ENCODE measurements at regions not wholly inside any gene's neighbourhood (a gene's known extent, or its start where the extent isn't known, plus 50 kb on each side); places are given as distances from the start of the nearest gene placed in this dataset.
"Not testable (repeated sequence)": the region's sequence is repeated elsewhere in the genome, so short reads cannot be mapped to it uniquely, and the experiment has no call there.

DNA sequence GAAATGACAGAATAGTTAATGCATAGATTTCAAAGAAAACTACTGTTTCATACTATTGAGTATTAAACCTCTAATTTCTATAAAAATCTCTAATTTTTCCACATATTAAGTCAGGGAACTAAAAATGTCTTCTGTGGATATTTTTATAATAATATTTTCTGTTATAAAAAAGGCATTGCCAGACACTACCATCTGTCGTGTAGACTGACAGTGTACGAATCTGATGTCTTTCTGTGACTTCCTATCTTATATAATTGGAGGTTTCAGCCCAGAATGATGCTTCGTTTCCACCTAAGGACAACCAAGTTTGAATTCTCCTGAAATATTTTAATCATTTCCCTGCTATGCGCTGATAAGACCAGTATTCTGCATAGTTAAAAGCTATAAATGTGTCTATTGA is 456.6 kb upstream of the ARRDC3 start:
- Mint-ChIP-seq H3K9me3 (no peaks in the 10 kb centered on the region), H3K27me3 (ENCODE audit: low read depth) (no peaks in the 10 kb centered on the region), H3K4me1 (ENCODE audit: low read depth) (no peaks in the 10 kb centered on the region), H3K36me3 (ENCODE audit: insufficient read depth) (no peaks in the 10 kb centered on the region), H3K4me3 (no peak overlapping the region)
- no peak for ATAC-seq
- DNase-seq: no peak

DNA sequence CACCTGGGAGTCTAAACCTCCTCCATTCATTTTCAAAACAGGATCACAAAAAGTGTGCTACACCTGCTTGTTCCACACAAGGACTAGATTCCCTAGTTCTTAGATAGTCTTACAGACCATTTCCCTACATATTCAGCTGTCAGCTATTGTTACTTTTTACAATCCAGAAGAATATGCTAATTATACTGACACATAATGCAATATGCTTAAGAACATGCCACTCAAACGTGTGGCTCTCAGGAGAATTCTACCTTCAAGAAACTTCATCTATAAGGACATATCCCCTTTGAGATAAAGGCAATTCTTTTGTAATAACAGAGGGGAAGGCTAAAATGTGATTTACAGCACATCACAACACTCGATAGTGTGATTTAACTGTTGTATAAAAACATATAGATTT is 456.1 kb upstream of the ARRDC3 start:
- Mint-ChIP-seq H3K27me3 (ENCODE audit: low read depth) (no peaks in the 10 kb centered on the region), H3K4me3 (no peak overlapping the region), H3K36me3 (ENCODE audit: insufficient read depth) (no peaks in the 10 kb centered on the region), H3K9me3 (no peaks in the 10 kb centered on the region), H3K4me1 (ENCODE audit: low read depth) (no peaks in the 10 kb centered on the region)
- ATAC-seq (no peak), DNase-seq (no peak)

DNA sequence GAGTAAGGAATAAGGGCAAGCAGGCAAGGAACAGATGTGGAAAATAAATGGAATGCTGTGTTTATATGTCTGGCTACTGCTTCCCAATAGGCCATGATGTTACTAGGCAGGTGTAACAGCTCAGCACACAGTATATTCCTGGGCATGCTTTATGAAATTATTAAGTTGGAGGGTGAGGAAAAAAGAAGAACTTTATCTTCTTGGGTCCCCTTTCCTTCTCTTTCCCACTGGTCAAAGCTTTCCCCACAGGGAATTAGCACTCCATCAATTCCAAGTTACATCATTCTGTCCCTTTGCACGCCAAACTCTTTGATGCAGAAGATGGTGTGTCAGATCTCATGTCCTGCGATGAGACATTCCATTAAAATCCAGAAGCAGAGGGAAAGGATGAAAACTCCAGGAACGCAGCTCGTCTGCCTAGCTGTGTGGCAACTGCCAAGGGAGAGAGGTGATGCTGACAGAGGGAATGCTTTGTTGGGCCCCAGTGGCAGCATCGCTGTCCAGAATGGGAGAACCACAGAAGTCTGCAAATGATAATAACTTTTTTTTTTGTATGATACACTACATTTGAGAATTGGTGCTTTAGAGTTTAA is 447.3 kb upstream of the ARRDC3 start:
- Mint-ChIP-seq H3K4me1 (ENCODE audit: low read depth) (no peaks in the 10 kb centered on the region), H3K4me3 (no peak overlapping the region), H3K9me3 (no peaks in the 10 kb centered on the region), H3K36me3 (ENCODE audit: insufficient read depth) (no peaks in the 10 kb centered on the region), H3K27me3 (ENCODE audit: low read depth) (no peaks in the 10 kb centered on the region)
- ATAC-seq: no peak
- DNase-seq: no peak

DNA sequence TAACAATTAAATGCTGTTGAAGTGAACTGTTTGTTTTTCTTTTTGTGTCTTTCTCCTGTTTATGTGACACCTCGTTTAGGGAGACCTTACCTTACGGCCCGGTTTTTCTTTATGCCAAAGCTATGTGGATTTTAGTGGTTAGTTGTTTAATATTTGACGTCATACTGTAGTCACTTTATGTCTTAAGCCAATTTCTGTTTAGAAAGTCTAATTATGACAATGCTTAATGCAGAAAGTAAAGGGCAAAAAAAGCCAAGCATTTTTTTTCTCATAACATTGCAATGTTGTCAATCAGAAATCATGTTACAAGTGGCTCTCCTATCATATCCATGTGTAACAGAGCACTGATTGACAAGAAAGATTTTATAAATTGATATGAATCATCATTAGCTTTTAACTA is 442.5 kb upstream of the ARRDC3 start:
- no peaks in the 10 kb centered on the region for H3K4me1 Mint-ChIP-seq (ENCODE audit: low read depth)
- DNase-seq: no peak
- H3K9me3 Mint-ChIP-seq: no peaks in the 10 kb centered on the region
- no peak overlapping the region for H3K4me3 Mint-ChIP-seq
- no peaks in the 10 kb centered on the region for H3K27me3 Mint-ChIP-seq (ENCODE audit: low read depth)
- no peak for ATAC-seq
- H3K36me3 Mint-ChIP-seq (ENCODE audit: insufficient read depth): no peaks in the 10 kb centered on the region

DNA sequence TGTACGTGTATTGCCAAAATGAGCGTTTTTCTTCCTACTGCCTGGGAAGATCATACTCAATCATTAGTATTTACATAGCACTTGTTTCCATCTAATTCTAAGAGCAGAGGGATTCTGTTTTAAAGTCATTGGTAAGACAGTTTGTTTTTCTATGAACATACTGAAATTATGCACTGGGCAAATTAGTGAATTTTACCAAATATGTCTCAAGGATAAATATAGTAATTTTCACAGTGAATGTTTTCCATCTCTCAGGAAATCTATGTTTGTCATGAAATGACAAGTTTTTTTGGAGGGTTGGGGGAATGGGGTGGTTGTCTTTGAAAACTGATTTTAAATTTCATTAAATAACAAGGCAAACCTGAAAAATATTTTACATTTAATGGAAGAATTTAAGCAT is 441.3 kb upstream of the ARRDC3 start:
- Mint-ChIP-seq H3K4me3 (no peak overlapping the region), H3K9me3 (peaks cover 4% of the 10 kb centered on the region), H3K36me3 (ENCODE audit: insufficient read depth) (no peaks in the 10 kb centered on the region), H3K4me1 (ENCODE audit: low read depth) (no peaks in the 10 kb centered on the region), H3K27me3 (ENCODE audit: low read depth) (no peaks in the 10 kb centered on the region)
- no peak for ATAC-seq
- no peak for DNase-seq

DNA sequence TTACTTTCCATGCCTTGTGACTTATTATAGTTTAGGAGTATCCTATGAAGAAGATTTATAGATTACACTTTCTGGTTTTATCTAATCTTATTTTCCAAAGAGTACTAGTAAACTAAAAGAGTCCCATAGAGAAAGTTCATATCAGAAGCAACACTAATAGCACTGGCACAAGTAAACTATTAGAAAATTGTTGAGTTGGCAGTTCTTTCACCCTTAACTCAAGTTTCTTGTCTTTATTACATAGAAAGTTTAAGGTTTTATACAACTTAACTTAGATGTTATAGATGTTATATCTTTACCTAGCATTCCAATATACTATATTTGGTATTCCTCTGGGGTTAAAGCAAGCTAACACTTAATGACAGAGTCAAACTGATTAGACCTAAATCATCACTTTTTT is 437.8 kb upstream of the ARRDC3 start:
- Mint-ChIP-seq H3K4me1 (ENCODE audit: low read depth) (no peaks in the 10 kb centered on the region), H3K4me3 (no peak overlapping the region), H3K9me3 (peaks cover 4% of the 10 kb centered on the region), H3K27me3 (ENCODE audit: low read depth) (no peaks in the 10 kb centered on the region), H3K36me3 (ENCODE audit: insufficient read depth) (no peaks in the 10 kb centered on the region)
- DNase-seq: no peak
- no peak for ATAC-seq

DNA sequence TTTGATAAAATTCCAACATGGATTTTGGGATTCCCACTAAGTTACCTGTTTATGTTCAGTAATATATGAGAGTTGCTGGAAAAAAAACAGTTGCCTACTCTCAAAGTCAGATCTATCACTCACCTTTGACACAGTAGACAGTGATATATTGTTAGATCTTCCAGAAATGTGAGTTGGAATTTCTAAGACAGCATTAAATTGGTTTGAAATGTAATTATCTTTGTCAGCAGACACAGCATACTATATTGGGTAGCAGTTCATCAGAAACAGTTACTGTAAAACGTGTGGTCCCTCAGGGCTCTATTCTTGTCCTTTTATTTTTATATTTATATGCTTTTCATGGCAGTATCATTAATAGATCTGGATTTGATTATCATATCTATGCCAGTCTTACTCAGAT is 433.6 kb upstream of the ARRDC3 start:
- Mint-ChIP-seq H3K36me3 (ENCODE audit: insufficient read depth) (no peaks in the 10 kb centered on the region), H3K27me3 (ENCODE audit: low read depth) (no peaks in the 10 kb centered on the region), H3K9me3 (peaks cover 8% of the 10 kb centered on the region), H3K4me3 (no peak overlapping the region), H3K4me1 (ENCODE audit: low read depth) (no peaks in the 10 kb centered on the region)
- DNase-seq (no peak), ATAC-seq (no peak)

DNA sequence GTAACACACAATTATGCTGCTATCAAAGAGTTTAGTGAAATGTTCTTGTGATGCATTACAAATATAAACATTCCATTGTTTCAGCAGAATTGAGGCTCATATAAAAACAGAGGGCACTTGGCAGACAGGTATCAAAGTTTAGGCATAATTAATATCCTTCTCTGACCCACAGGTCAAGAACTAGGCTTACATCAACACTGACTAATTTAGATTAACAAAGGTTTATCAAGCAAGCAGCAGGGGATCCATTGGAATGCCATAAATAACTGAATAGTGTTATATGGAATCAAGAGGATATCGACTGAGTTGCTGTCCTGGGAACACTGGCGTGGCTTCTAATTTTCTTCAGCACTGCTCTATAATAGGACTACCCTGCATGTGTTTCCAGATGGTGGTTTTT is 414.5 kb upstream of the ARRDC3 start:
- no peaks in the 10 kb centered on the region for H3K36me3 Mint-ChIP-seq (ENCODE audit: insufficient read depth)
- H3K4me3 Mint-ChIP-seq: no peak overlapping the region
- no peak for DNase-seq
- H3K4me1 Mint-ChIP-seq (ENCODE audit: low read depth): no peaks in the 10 kb centered on the region
- no peak for ATAC-seq
- H3K9me3 Mint-ChIP-seq: peaks cover 8% of the 10 kb centered on the region
- no peaks in the 10 kb centered on the region for H3K27me3 Mint-ChIP-seq (ENCODE audit: low read depth)

DNA sequence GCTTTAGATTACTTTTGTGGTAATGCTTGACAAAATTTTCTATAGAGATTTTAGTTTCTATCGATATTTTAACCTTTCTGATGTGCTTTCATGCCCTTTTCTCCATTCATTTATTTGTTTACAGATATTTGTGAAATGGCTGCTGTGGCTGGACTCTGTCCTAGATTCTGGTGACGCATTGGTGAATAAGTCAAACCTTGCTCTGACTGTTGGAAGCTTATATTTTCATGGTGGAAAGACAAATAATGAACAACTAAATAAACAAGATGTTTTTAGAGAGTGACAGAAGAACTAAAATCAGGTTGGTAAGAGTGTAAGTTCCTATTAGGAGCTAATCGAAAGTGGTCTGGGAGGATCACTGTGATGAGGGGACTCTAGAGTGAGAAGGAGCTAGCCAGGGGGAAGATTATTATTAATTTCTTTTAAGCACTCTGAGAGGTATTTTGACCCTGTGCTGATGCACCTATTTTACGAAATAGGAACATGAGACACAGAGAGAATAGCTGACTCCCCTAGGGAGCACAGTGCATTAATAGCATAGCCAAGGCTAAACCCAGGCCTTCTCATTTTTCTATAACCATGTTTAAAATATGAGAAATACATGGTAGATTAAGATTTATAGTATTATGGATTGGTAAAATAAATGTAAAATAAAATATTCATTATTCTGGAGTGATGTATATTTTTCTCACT is 411.9 kb upstream of the ARRDC3 start:
- Mint-ChIP-seq H3K36me3 (ENCODE audit: insufficient read depth) (no peaks in the 10 kb centered on the region), H3K4me1 (ENCODE audit: low read depth) (no peaks in the 10 kb centered on the region), H3K27me3 (ENCODE audit: low read depth) (no peaks in the 10 kb centered on the region), H3K9me3 (peaks cover 3% of the 10 kb centered on the region), H3K4me3 (no peak overlapping the region)
- ATAC-seq (no peak), DNase-seq (no peak)

DNA sequence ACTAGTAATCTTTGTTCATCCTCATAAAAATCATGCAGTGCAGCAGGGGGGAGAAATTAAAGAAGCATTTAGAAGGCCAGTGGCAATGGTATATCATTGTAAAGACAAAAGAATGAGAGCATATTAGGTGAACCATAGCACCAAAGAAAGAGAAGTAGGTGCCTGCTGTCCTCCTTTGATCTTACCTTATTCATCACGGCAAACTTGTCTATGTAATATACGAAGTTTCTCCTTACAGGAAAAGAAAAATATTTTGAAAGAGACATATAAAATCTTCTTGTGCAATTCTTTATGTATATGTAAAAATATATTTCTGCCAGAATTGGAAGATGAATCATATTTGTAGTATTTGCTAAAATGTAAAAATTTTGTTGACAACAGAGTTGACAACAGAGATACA is 411.3 kb upstream of the ARRDC3 start:
- no peak for ATAC-seq
- no peaks in the 10 kb centered on the region for H3K36me3 Mint-ChIP-seq (ENCODE audit: insufficient read depth)
- no peaks in the 10 kb centered on the region for H3K27me3 Mint-ChIP-seq (ENCODE audit: low read depth)
- DNase-seq: no peak
- no peak overlapping the region for H3K4me3 Mint-ChIP-seq
- no peaks in the 10 kb centered on the region for H3K4me1 Mint-ChIP-seq (ENCODE audit: low read depth)
- peaks cover 3% of the 10 kb centered on the region for H3K9me3 Mint-ChIP-seq

DNA sequence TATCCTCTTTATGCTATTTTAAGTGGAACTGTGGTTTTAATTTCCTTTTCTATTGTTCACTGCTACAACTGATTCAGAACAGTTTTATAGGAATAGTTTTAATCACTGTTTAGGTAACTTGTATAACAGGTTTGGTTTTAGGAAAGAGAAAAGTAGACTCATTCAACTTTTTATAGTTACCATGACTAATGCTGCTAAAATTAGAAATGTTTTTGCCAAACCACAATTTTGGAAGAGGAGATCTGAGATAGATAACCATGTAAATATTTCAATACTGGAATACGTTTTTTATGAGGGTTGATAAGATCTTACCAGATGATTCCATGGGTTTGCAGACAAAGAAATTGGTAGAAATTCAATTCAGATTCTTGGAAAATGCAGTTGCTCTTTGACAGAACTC is 404.6 kb upstream of the ARRDC3 start:
- Mint-ChIP-seq H3K36me3 (ENCODE audit: insufficient read depth) (no peaks in the 10 kb centered on the region), H3K9me3 (peaks cover 7% of the 10 kb centered on the region), H3K4me1 (ENCODE audit: low read depth) (no peaks in the 10 kb centered on the region), H3K27me3 (ENCODE audit: low read depth) (no peaks in the 10 kb centered on the region), H3K4me3 (no peak overlapping the region)
- ATAC-seq: no peak
- no peak for DNase-seq

DNA sequence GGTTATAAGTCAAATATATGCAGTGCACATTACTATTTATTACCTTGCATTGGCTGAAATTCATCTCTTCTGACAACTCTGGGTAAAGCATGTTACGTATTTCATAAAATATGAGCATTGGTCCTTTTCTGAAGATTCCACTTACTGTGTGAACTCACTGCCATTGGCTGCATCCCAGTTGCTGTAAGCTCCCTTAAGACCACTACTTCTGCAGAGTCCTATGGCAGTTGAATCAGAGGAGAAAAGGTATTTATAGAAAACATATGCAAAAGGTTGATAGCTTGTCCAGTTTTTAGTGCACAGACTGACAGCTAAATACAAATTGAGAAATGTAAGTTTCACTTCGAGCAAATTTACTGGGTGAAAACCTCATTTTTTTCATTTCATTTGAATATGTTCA is 394.6 kb upstream of the ARRDC3 start:
- DNase-seq (no peak), ATAC-seq (no peak)
- H3K4me1 Mint-ChIP-seq (ENCODE audit: low read depth): no peaks in the 10 kb centered on the region
- H3K4me3 Mint-ChIP-seq: no peak overlapping the region
- no peaks in the 10 kb centered on the region for H3K27me3 Mint-ChIP-seq (ENCODE audit: low read depth)
- no peaks in the 10 kb centered on the region for H3K36me3 Mint-ChIP-seq (ENCODE audit: insufficient read depth)
- peaks cover 5% of the 10 kb centered on the region for H3K9me3 Mint-ChIP-seq

DNA sequence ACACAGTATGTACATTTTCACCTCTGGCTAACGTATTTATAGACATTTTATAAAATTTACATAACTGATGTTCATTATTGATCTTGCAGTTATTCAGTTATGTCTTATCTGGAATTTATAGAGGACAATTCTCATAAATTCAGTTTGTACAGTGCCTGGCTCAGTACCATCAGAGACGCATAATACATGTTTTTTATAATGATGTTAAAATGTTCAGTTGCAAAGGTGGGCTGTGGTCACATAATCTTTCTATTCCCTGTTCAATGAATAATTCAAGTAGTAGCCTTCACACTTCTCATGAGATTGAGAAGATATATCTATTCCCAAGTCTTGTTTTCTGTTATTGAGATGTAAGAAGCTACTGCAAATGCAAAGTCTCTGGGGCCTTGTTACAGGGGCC is 393.1 kb upstream of the ARRDC3 start:
- H3K4me3 Mint-ChIP-seq: no peak overlapping the region
- H3K27me3 Mint-ChIP-seq (ENCODE audit: low read depth): no peaks in the 10 kb centered on the region
- no peaks in the 10 kb centered on the region for H3K36me3 Mint-ChIP-seq (ENCODE audit: insufficient read depth)
- H3K4me1 Mint-ChIP-seq (ENCODE audit: low read depth): no peaks in the 10 kb centered on the region
- H3K9me3 Mint-ChIP-seq: peaks cover 5% of the 10 kb centered on the region
- DNase-seq (no peak), ATAC-seq (no peak)

DNA sequence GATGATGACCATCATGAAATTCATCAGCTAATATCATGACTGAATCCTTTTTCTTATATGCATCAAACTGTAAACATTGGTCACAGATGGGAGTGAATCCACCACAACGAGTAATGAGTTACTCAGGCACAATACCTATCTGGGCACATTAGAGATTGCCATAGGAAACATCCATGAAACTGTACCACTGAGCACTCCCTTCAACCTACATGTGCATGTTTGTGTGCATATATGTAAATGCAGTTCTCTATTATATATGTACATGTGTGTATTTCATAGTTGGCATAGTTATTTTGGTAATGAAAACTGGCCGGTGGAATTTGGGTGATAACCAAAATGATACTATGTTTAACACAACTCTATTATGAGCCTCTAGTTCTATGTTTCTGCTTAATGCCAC is 387.3 kb upstream of the ARRDC3 start:
- DNase-seq (no peak), ATAC-seq (no peak)
- Mint-ChIP-seq H3K4me3 (no peak overlapping the region), H3K9me3 (peaks cover 5% of the 10 kb centered on the region), H3K4me1 (ENCODE audit: low read depth) (no peaks in the 10 kb centered on the region), H3K27me3 (ENCODE audit: low read depth) (no peaks in the 10 kb centered on the region), H3K36me3 (ENCODE audit: insufficient read depth) (no peaks in the 10 kb centered on the region)

DNA sequence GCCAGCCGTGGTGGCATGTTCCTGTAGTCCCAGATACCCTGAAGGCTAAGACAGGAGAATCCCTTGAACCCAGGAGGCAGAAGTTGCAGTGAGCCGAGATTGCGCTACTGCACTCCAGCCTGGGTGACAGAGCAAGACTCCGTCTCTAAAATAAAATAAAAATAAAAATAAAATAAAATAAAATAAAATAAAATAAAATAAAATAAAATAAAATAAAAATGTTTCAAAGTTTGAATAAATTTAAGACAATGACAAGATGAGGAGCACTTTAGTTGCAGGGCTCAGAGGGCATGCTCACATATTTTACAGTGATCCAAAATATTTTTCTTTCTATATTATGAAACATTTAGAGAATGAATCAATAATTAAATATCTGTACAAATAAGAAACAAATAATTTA is 374.3 kb upstream of the ARRDC3 start:
- not testable (repeated sequence) for H3K4me1 Mint-ChIP-seq (ENCODE audit: low read depth); DNase-seq; ATAC-seq; H3K36me3 Mint-ChIP-seq (ENCODE audit: insufficient read depth); H3K27me3 Mint-ChIP-seq (ENCODE audit: low read depth); H3K9me3 Mint-ChIP-seq; H3K4me3 Mint-ChIP-seq

Data from activated T-cell treated with anti-CD3 and anti-CD28 coated beads, Interleukin-2, amount 50 U/mL, for 4 hours (primary cell).